Endothelial cell (in vitro differentiated cells): ENCODE measurements at regions not wholly inside any gene's neighbourhood (a gene's known extent, or its start where the extent isn't known, plus 50 kb on each side); places are given as distances from the start of the nearest gene placed in this dataset.

Experiments
- DNase-seq: peaks from one replicate; pipeline ENCODE4 v3.0.0; 2021; ENCODE audit warnings: low spot score
- H3K27ac Mint-ChIP-seq: one replicate; pipeline ENCODE4 v1.8.0; 2021; ENCODE audit warnings: mixed read lengths, inconsistent platforms; ENCODE audit not compliant: unreplicated experiment
- H3K27me3 Mint-ChIP-seq: one replicate; pipeline ENCODE4 v1.8.0; 2021; ENCODE audit warnings: mild to moderate bottlenecking, moderate library complexity, mixed read lengths, inconsistent platforms; ENCODE audit not compliant: unreplicated experiment
- H3K36me3 Mint-ChIP-seq: one replicate; pipeline ENCODE4 v1.8.0; 2021; ENCODE audit warnings: mild to moderate bottlenecking, low read depth, mixed read lengths, inconsistent platforms; ENCODE audit not compliant: unreplicated experiment
- H3K4me1 Mint-ChIP-seq: one replicate; pipeline ENCODE4 v1.8.0; 2021; ENCODE audit warnings: mild to moderate bottlenecking, mixed read lengths, inconsistent platforms; ENCODE audit not compliant: unreplicated experiment
- H3K4me3 Mint-ChIP-seq: one replicate; pipeline ENCODE4 v1.8.0; 2021; ENCODE audit warnings: mild to moderate bottlenecking, mixed read lengths, inconsistent platforms; ENCODE audit not compliant: unreplicated experiment
- H3K9me3 Mint-ChIP-seq: one replicate; pipeline ENCODE4 v1.8.0; 2021; ENCODE audit warnings: mixed read lengths, inconsistent platforms; ENCODE audit not compliant: unreplicated experiment
- TF ChIP-seq, protein P1 (sequence below): fragments of 200-600 bp; sonication (generic); IDR thresholded peaks from one replicate; pipeline ENCODE4 v1.5.0; 2021; ENCODE audit warnings: antibody characterized with exemption; ENCODE audit not compliant: unreplicated experiment

DNA sequence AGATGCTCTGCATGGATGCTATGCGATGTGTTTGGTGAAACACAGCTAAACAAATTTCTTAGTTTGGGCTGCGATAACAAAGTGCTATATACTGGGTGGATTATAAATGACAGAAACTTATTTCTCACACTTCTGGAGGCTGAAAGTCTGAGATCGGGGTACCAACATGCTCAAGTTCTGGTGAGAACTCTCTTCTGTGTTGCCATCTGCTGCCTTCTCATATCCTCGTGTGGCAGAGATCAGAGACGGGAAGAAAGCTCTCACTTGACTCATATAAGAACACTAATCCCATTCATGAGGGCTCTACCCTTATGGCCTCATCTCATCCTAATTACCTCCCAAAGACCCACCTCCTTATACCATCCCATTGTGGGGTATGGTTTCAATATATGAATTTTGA, 162.0 kb upstream of the DTNBP1 start:
- TF ChIP-seq, protein P1, sequence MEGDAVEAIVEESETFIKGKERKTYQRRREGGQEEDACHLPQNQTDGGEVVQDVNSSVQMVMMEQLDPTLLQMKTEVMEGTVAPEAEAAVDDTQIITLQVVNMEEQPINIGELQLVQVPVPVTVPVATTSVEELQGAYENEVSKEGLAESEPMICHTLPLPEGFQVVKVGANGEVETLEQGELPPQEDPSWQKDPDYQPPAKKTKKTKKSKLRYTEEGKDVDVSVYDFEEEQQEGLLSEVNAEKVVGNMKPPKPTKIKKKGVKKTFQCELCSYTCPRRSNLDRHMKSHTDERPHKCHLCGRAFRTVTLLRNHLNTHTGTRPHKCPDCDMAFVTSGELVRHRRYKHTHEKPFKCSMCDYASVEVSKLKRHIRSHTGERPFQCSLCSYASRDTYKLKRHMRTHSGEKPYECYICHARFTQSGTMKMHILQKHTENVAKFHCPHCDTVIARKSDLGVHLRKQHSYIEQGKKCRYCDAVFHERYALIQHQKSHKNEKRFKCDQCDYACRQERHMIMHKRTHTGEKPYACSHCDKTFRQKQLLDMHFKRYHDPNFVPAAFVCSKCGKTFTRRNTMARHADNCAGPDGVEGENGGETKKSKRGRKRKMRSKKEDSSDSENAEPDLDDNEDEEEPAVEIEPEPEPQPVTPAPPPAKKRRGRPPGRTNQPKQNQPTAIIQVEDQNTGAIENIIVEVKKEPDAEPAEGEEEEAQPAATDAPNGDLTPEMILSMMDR = no peak

DNA sequence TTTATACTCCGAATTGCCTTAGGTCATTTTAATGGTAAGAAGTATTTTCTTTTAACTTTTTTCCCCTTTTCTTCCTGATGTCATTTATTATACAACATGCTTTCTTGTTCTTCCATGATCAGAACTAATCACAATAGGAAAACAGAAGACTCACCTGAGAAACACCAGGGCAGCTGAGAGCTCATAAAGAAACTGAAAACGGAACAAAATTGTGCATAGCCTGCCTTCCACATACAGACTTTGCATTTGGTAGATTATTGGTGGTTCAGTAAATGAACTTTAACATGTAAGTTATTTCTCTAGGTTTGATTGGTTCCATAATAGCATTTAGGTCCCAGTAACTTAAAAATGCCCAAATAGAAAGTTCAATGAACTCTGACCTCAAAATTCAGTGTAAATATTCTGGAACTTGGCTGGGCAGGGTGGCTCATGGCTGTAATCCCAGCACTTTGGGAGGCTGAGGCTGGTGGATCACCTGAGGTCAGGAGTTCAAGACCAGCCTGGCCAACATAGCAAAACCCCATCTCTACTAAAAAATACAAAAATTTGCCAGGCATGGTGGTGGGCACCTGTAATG, 161.1 kb upstream of the DTNBP1 start:
- Mint-ChIP-seq H3K27ac (no peak overlapping the region), H3K4me1 (no peaks in the 10 kb centered on the region), H3K36me3 (no peaks in the 10 kb centered on the region), H3K9me3 (no peaks in the 10 kb centered on the region), H3K27me3 (peaks cover 1% of the 10 kb centered on the region), H3K4me3 (no peak overlapping the region)
- no peak for DNase-seq
- TF ChIP-seq, protein P1 = no peak

More for the DNA sequence above, 162.0 kb upstream of the DTNBP1 start:
- H3K27ac Mint-ChIP-seq = no peak overlapping the region
- peaks cover under 1% of the 10 kb centered on the region for H3K27me3 Mint-ChIP-seq
- no peaks in the 10 kb centered on the region for H3K4me1 Mint-ChIP-seq
- H3K36me3 Mint-ChIP-seq = no peaks in the 10 kb centered on the region
- DNase-seq = no peak
- no peaks in the 10 kb centered on the region for H3K9me3 Mint-ChIP-seq
- H3K4me3 Mint-ChIP-seq = no peak overlapping the region

DNA sequence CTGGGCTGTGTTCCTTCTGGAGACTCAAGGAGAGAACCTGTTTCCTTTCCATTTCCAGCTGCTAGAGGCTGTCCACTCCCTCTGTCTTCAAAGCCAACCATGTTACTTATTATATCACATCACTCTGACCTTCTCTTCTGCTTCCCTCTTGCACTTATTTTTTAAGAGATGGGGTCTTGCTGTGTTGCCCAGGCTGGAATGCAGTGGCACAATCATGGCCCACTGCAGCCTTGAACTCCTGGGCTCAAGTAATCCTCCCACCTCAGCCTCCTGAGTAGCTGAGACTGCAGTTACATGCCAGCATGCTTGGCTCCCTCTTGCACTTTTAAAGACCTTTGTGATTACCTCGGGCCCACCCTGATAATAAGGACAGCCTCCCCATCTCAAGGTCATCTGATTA, 160.0 kb upstream of the DTNBP1 start:
- TF ChIP-seq, protein P1 = no peak
- H3K4me3 Mint-ChIP-seq = no peak overlapping the region
- H3K9me3 Mint-ChIP-seq = no peaks in the 10 kb centered on the region
- DNase-seq = no peak
- no peak overlapping the region for H3K27ac Mint-ChIP-seq
- peaks cover 1% of the 10 kb centered on the region for H3K27me3 Mint-ChIP-seq
- no peaks in the 10 kb centered on the region for H3K4me1 Mint-ChIP-seq
- H3K36me3 Mint-ChIP-seq = no peaks in the 10 kb centered on the region

DNA sequence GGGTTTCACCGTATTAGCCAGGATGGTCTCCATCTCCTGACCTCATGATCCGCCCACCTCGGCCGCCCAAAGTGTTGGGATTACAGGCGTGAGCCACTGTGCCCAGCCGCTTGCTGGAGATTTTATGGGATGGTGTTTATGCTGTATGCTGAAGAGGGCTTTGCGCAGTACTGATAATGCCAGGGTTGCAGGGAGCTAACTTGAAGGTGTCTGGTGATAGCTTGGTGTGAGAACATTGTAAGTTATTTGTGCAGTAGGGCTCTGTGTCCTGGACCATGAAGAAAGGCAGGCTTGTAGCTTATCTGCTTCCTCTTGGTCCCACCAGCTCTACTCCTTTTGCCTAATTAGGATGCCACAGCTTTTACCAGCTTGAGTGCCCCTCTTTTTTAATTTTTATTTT, 157.0 kb upstream of the DTNBP1 start:
- Mint-ChIP-seq H3K9me3 (no peaks in the 10 kb centered on the region), H3K4me1 (peaks cover 4% of the 10 kb centered on the region), H3K27me3 (peaks cover 5% of the 10 kb centered on the region), H3K4me3 (no peak overlapping the region), H3K27ac (no peak overlapping the region), H3K36me3 (no peaks in the 10 kb centered on the region)
- DNase-seq = no peak
- TF ChIP-seq, protein P1 = no peak

DNA sequence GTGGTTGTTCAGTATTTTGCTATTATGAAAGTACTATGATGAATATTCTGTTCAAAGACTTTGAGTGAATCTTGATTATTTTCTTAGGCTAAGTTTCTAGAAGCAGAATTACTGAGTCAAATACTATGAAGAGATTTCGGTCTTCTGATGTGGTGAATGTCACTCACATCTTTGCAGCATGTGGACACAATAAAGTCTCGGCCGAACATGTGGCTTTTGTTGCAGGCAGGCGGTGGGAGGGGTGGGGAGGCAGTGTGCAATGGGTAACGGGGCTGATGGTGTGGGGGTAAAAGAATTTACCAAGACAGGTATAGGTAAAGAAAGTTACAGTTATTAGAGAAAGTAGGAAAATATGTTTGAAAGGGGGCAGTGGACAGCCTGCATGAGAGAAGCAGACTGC, 156.4 kb upstream of the DTNBP1 start:
- H3K36me3 Mint-ChIP-seq = no peaks in the 10 kb centered on the region
- DNase-seq = no peak
- TF ChIP-seq, protein P1 = no peak
- peaks cover 5% of the 10 kb centered on the region for H3K27me3 Mint-ChIP-seq
- H3K4me3 Mint-ChIP-seq = no peak overlapping the region
- no peak overlapping the region for H3K27ac Mint-ChIP-seq
- no peaks in the 10 kb centered on the region for H3K9me3 Mint-ChIP-seq
- H3K4me1 Mint-ChIP-seq = peaks cover 4% of the 10 kb centered on the region
